HCT116 (cell line): ENCODE measurements at regions not wholly inside any gene's neighbourhood (a gene's known extent, or its start where the extent isn't known, plus 50 kb on each side); places are given as distances from the start of the nearest gene placed in this dataset.

Experiments
- ATAC-seq: fragments of 200-7000 bp; cut with Tn5 transposase; 2 replicates; pipeline ENCODE4 v1.9.1; 2020; ENCODE audit warnings: mild to moderate bottlenecking, moderate library complexity
- BruUV-seq: library from RNA; stranded (reverse); fragments of 400-500 nt; replicated peaks from 2 replicates; lab custom pipeline; 2021; lab: Mats Ljungman, UMichigan
- CTCF ChIA-PET: fragments of 300-600 bp; sonication (Branson Sonifier 250); formaldehyde crosslinking; loops from one replicate; lab custom pipeline; 2021; ENCODE audit warnings: antibody characterized with exemption; lab: Charles Lee
- POLR2A ChIA-PET: fragments of 300-600, 350-600 bp; sonication (Branson Sonifier 250); formaldehyde crosslinking; loops from one replicate; lab custom pipeline; 2021; ENCODE audit warnings: antibody characterized with exemption; lab: Charles Lee
- RAD21 ChIA-PET, 2 experiments: fragments of 300-600 bp; sonication (Branson Sonifier 250); formaldehyde crosslinking; loops; one replicate each; lab custom pipeline; 2023; ENCODE audit warnings: low total read pairs in 2 of 2; ENCODE audit not compliant: uncharacterized antibody in 2 of 2, unreplicated experiment in 2 of 2, low non-redundant PET in 1 of 2; lab: Charles Lee
- DNase-seq: peaks from one replicate; pipeline ENCODE4 v3.0.0-alpha.2; 2010; ENCODE audit warnings: low read depth, low spot score
- H2AFZ ChIP-seq: fragments of 200-600 bp; shearing (Covaris generic), sonication (generic); 2 replicates; pipeline ENCODE4 v1.6.1; 2017; ENCODE audit warnings: low read depth, mixed run types, mixed read lengths, antibody characterized with exemption, low read length; ENCODE audit not compliant: poor library complexity, severe bottlenecking
- H3K27ac ChIP-seq: 2 replicates; pipeline ENCODE4 v1.5.1; 2012; ENCODE audit warnings: low read depth, low read length
- H3K27me3 ChIP-seq: fragments of 200-600 bp; sonication (generic); 2 replicates; pipeline ENCODE4 v1.6.1; 2016; ENCODE audit warnings: mixed run types, low read length, mixed read lengths; ENCODE audit not compliant: insufficient read depth
- H3K36me3 ChIP-seq, 2 experiments: fragments of 200-500 bp in 1 of 2; fragments of 200-600 bp in 1 of 2; sonication (Bioruptor generic) in 1 of 2; sonication (generic) in 1 of 2; 2 replicates each; pipeline versions ENCODE4 v1.5.1 to v1.6.1; 2014 to 2016; ENCODE audit warnings: low read length in 2 of 2, inconsistent platforms in 1 of 2, mixed read lengths in 1 of 2, mixed run types in 1 of 2; ENCODE audit not compliant: insufficient read depth in 2 of 2, control insufficient read depth in 1 of 2
- H3K4me1 ChIP-seq, 2 experiments: fragments of 200-600 bp in 1 of 2; sonication (generic) in 1 of 2; 2 replicates each; pipeline versions ENCODE4 v1.5.1 to v1.6.1; 2012 to 2017; ENCODE audit warnings: low read length in 2 of 2, inconsistent platforms in 1 of 2, mild to moderate bottlenecking in 1 of 2, mixed read lengths in 1 of 2, mixed run types in 1 of 2, moderate library complexity in 1 of 2; ENCODE audit not compliant: insufficient read depth in 2 of 2, control insufficient read depth in 1 of 2
- H3K4me2 ChIP-seq: fragments of 200-600 bp; sonication (generic); 2 replicates; pipeline ENCODE4 v1.6.1; 2017; ENCODE audit warnings: mixed run types, low read length, mixed read lengths
- H3K4me3 ChIP-seq, 2 experiments: fragments of 200-600 bp in 1 of 2; sonication (generic) in 1 of 2; replicated peaks in 1 of 2; 2 replicates each; pipeline ENCODE4 v1.5.1; 2011 to 2016; ENCODE audit warnings: low read length in 2 of 2, control low read depth in 1 of 2, low read depth in 1 of 2, mild to moderate bottlenecking in 1 of 2, mixed read lengths in 1 of 2, mixed run types in 1 of 2
- H3K79me2 ChIP-seq: fragments of 200-600 bp; sonication (generic); 2 replicates; pipeline ENCODE4 v1.6.1; 2017; ENCODE audit warnings: mild to moderate bottlenecking, mixed run types, low read length, moderate library complexity, mixed read lengths; ENCODE audit not compliant: insufficient read depth
- H3K9ac ChIP-seq: fragments of 200-600 bp; sonication (generic); 2 replicates; pipeline ENCODE4 v1.6.1; 2016; ENCODE audit warnings: low read length, mixed read lengths
- H3K9me2 ChIP-seq: fragments of 200-600 bp; sonication (generic), shearing (Covaris generic); 2 replicates; pipeline ENCODE4 v1.6.1; 2017; ENCODE audit warnings: mixed run types, mild to moderate bottlenecking, moderate library complexity; ENCODE audit not compliant: insufficient read depth
- H3K9me3 ChIP-seq, 2 experiments: fragments of 200-500 bp in 1 of 2; fragments of 200-600 bp in 1 of 2; sonication (Bioruptor generic) in 1 of 2; sonication (generic) in 1 of 2; 2 replicates each; pipeline ENCODE4 v1.6.1; 2014 to 2017; ENCODE audit warnings: low read length in 2 of 2, mixed read lengths in 2 of 2, inconsistent platforms in 1 of 2, low read depth in 1 of 2, mild to moderate bottlenecking in 1 of 2, mixed run types in 1 of 2, moderate library complexity in 1 of 2; ENCODE audit not compliant: control insufficient read depth in 1 of 2, insufficient read depth in 1 of 2
- H4K20me1 ChIP-seq: fragments of 200-600 bp; sonication (generic), shearing (Covaris generic); 2 replicates; pipeline ENCODE4 v1.6.1; 2017; ENCODE audit warnings: mixed run types, mild to moderate bottlenecking, moderate library complexity; ENCODE audit not compliant: insufficient read depth
- CEBPB ChIP-seq: IDR thresholded peaks from 2 replicates; pipeline ENCODE4 v1.6.1; 2012; ENCODE audit warnings: low read depth
- EGR1 ChIP-seq: IDR thresholded peaks from 2 replicates; pipeline ENCODE4 v1.6.1; 2012; ENCODE audit warnings: low read depth
- ELF1 ChIP-seq: IDR thresholded peaks from 2 replicates; pipeline ENCODE4 v1.6.1; 2012; ENCODE audit warnings: low read depth, borderline replicate concordance
- JUND ChIP-seq: IDR thresholded peaks from 2 replicates; pipeline ENCODE4 v1.6.1; 2012
- POLR2A ChIP-seq: IDR thresholded peaks from 2 replicates; pipeline ENCODE4 v1.7.0; 2011; ENCODE audit warnings: borderline replicate concordance; ENCODE audit not compliant: insufficient read depth, insufficient read length; ENCODE audit errors: extremely low read depth
- POLR2AphosphoS5 ChIP-seq: IDR thresholded peaks from 2 replicates; pipeline ENCODE4 v1.6.1; 2011; ENCODE audit warnings: mild to moderate bottlenecking, low read depth, low read length, moderate library complexity
- RAD21 ChIP-seq: IDR thresholded peaks from 2 replicates; pipeline ENCODE4 v1.6.1; 2012; ENCODE audit warnings: low read depth, mild to moderate bottlenecking
- REST ChIP-seq: IDR thresholded peaks from 2 replicates; pipeline ENCODE4 v1.6.1; 2012; ENCODE audit warnings: low read depth
- SIN3A ChIP-seq: IDR thresholded peaks from 2 replicates; pipeline ENCODE4 v1.6.1; 2012; ENCODE audit warnings: low read depth
- SRF ChIP-seq: IDR thresholded peaks from 2 replicates; pipeline ENCODE4 v1.6.1; 2012; ENCODE audit warnings: low read depth
- TCF7L2 ChIP-seq: IDR thresholded peaks from 2 replicates; pipeline ENCODE4 v1.7.0; 2011; ENCODE audit warnings: borderline replicate concordance, inconsistent platforms; ENCODE audit not compliant: insufficient read depth, insufficient read length; ENCODE audit errors: extremely low read depth
- YY1 ChIP-seq: IDR thresholded peaks from 2 replicates; pipeline ENCODE4 v1.6.1; 2011; ENCODE audit warnings: low read length, low read depth, moderate library complexity, mild to moderate bottlenecking; ENCODE audit not compliant: insufficient replicate concordance; ENCODE audit errors: extremely low read depth
- intact Hi-C: fragments of 100-400 bp; cut with micrococcal nuclease; formaldehyde crosslinking; loops from 2 replicates; pipeline ENCODE4 v1.10.0; 2022
- TF ChIP-seq, protein P1 (sequence below): IDR thresholded peaks from 2 replicates; pipeline ENCODE4 v1.6.1; 2012
- TF ChIP-seq, protein P2 (sequence below): IDR thresholded peaks from 2 replicates; pipeline ENCODE4 v1.6.1; 2011; ENCODE audit warnings: mild to moderate bottlenecking, low read length, moderate library complexity; ENCODE audit not compliant: insufficient replicate concordance; ENCODE audit errors: extremely low read depth
- TF ChIP-seq, protein P3 (sequence below), 3 experiments: fragments of 200-600 bp in 1 of 3; sonication (generic) in 1 of 3; IDR thresholded peaks in 2 of 3; conservative IDR thresholded peaks in 1 of 3; 2 replicates each; pipeline ENCODE4 v1.5.1; 2012 to 2017; ENCODE audit warnings: low read depth in 2 of 3, low read length in 2 of 3, antibody characterized with exemption in 1 of 3, borderline replicate concordance in 1 of 3, control low read depth in 1 of 3, mild to moderate bottlenecking in 1 of 3, mixed read lengths in 1 of 3, mixed run types in 1 of 3, moderate library complexity in 1 of 3; ENCODE audit not compliant: insufficient read depth in 1 of 3
- TF ChIP-seq, protein P4 (sequence below): IDR thresholded peaks from 2 replicates; pipeline ENCODE4 v1.6.1; 2012

GRCh38 chr14:82778008-82778590, 1244.4 kb upstream of the SEL1L start:
- TF ChIP-seq SRF (no peak), RAD21 (no peak), POLR2AphosphoS5 (no peak), REST (no peak), EGR1 (no peak), SIN3A (no peak), TCF7L2 (no peak), CEBPB (no peak), POLR2A (no peak), YY1 (no peak), ELF1 (no peak), JUND (no peak)
- TF ChIP-seq, protein P1, sequence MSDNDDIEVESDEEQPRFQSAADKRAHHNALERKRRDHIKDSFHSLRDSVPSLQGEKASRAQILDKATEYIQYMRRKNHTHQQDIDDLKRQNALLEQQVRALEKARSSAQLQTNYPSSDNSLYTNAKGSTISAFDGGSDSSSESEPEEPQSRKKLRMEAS = no peak
- TF ChIP-seq, protein P2, sequence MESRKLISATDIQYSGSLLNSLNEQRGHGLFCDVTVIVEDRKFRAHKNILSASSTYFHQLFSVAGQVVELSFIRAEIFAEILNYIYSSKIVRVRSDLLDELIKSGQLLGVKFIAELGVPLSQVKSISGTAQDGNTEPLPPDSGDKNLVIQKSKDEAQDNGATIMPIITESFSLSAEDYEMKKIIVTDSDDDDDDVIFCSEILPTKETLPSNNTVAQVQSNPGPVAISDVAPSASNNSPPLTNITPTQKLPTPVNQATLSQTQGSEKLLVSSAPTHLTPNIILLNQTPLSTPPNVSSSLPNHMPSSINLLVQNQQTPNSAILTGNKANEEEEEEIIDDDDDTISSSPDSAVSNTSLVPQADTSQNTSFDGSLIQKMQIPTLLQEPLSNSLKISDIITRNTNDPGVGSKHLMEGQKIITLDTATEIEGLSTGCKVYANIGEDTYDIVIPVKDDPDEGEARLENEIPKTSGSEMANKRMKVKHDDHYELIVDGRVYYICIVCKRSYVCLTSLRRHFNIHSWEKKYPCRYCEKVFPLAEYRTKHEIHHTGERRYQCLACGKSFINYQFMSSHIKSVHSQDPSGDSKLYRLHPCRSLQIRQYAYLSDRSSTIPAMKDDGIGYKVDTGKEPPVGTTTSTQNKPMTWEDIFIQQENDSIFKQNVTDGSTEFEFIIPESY = no peak
- TF ChIP-seq, protein P3, sequence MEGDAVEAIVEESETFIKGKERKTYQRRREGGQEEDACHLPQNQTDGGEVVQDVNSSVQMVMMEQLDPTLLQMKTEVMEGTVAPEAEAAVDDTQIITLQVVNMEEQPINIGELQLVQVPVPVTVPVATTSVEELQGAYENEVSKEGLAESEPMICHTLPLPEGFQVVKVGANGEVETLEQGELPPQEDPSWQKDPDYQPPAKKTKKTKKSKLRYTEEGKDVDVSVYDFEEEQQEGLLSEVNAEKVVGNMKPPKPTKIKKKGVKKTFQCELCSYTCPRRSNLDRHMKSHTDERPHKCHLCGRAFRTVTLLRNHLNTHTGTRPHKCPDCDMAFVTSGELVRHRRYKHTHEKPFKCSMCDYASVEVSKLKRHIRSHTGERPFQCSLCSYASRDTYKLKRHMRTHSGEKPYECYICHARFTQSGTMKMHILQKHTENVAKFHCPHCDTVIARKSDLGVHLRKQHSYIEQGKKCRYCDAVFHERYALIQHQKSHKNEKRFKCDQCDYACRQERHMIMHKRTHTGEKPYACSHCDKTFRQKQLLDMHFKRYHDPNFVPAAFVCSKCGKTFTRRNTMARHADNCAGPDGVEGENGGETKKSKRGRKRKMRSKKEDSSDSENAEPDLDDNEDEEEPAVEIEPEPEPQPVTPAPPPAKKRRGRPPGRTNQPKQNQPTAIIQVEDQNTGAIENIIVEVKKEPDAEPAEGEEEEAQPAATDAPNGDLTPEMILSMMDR (IDR thresholded peaks at IDR 0.05 in 2 of 3, conservative IDR thresholded peaks at IDR 0.05 in 1 of 3; ENCODE audit: borderline replicate concordance in 1 of 3, insufficient read depth in 1 of 3, low read depth in 2 of 3, low read length in 2 of 3) = no peak
- TF ChIP-seq, protein P4, sequence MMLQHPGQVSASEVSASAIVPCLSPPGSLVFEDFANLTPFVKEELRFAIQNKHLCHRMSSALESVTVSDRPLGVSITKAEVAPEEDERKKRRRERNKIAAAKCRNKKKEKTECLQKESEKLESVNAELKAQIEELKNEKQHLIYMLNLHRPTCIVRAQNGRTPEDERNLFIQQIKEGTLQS = no peak
- H3K9ac ChIP-seq = no peak overlapping the region
- no peak overlapping the region for H2AFZ ChIP-seq
- no peaks in the 10 kb centered on the region for H3K4me1 ChIP-seq
- no peaks in the 10 kb centered on the region for H3K36me3 ChIP-seq
- H3K9me3 ChIP-seq = peaks cover 5 to 9% of the 10 kb centered on the region in 2 experiments; a peak in 2 of 4 replicates
- H3K27me3 ChIP-seq = no peaks in the 10 kb centered on the region
- CTCF ChIA-PET = no interaction called here
- H4K20me1 ChIP-seq = no peaks in the 10 kb centered on the region
- intact Hi-C loops = no loop called here
- RAD21 ChIA-PET = no interaction called here
- H3K79me2 ChIP-seq = no peaks in the 10 kb centered on the region
- no peak overlapping the region for H3K27ac ChIP-seq
- DNase-seq = no peak
- H3K4me2 ChIP-seq = no peak overlapping the region
- no peak for ATAC-seq
- H3K9me2 ChIP-seq = no peaks in the 10 kb centered on the region
- POLR2A ChIA-PET = no interaction called here
- no peak overlapping the region for H3K4me3 ChIP-seq
- BruUV-seq = no TSS peak
